T-helper 22 cell (primary cell): ENCODE measurements at regions not wholly inside any gene's neighbourhood (a gene's known extent, or its start where the extent isn't known, plus 50 kb on each side); places are given as distances from the start of the nearest gene placed in this dataset.
"Not testable (repeated sequence)": the region's sequence is repeated elsewhere in the genome, so short reads cannot be mapped to it uniquely, and the experiment has no call there.

ENCODE experiments used
- DNase-seq: peaks from one replicate; pipeline ENCODE4 v3.0.0-alpha.2; 2020; ENCODE audit warnings: low read depth

DNA sequence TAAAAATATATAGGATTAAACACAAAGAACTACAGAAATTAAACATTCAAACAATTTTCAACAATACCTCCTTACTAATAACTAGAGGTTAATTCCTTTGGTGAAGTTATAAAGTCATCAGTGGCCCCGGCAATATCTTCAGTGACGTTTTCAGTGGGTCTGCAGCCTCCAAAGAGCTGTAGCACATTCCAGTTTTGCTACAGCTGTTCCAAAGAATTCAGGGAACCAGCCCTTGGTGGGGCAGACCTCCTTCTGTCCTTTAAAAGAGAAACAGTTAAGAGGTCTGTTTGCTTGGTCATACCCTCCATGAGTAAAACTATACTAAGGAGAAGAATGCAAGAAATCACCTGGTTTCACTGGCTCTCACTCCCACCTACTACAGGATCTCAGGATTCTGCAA is 99.2 kb upstream of the ZDHHC17 start:
- no peak for DNase-seq

DNA sequence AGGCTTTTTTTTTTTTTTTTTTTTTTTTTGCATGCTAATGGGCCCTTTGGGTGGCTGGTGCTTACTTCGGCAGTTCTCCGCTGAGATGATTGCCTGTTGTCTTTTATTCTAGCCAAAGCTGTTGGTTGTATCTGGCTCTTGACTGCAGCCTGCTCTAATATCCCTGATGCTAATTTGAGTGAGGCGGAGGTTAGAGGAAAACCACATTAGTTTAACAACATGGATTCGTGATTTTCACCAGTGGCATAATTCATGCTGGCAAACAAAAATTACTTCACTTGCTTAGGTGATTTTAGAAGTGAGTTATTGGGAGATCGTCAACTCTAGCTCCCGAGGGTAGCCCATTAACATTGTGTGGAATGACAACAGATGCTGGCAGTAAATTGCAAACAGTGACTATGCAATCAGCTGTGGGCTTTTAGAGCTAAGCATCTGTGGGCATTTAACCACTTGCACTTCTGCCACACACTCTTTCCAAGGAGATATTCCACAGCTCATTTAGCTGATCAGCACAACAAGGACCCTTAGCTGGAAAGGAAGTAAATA is 97.6 kb upstream of the ZDHHC17 start:
- DNase-seq: no peak

DNA sequence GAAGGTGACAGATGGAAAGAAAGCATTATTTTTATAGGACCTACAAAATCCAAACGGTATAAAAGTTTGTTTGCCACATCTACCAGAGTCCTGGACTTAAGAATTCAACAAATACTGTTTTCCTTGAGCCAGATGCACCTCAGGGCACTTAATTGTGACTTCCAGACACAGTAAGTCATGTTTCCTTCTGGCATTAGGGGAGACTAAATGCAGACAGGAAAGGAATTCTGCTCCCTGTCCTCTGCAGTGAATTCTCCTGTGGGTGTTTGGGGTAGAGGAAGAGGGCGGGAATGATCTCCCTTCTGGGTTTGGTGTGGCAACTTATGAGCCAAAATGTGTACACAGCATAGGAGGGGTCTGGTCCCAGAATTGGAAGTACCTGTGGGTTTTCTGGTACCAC is 93.9 kb upstream of the ZDHHC17 start:
- no peak for DNase-seq

DNA sequence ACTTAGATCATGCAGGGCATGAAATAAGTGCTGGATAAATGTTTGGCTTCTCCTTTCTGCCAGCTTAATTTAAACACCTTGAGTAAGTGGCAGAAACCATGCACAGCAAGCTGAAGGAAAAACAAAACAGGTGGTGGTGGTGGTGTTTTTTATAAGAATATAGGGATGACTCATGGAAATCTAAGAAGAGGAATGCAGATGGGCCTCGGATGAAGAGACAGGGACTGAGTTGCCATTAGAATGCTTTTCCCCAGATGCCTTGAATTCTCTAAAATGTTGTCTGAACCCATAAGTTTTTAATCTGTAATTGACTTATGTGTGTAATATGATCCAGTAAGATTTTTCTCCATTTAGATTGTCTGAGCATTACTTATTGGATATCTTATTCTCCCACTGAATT is 93.1 kb upstream of the ZDHHC17 start:
- no peak for DNase-seq

DNA sequence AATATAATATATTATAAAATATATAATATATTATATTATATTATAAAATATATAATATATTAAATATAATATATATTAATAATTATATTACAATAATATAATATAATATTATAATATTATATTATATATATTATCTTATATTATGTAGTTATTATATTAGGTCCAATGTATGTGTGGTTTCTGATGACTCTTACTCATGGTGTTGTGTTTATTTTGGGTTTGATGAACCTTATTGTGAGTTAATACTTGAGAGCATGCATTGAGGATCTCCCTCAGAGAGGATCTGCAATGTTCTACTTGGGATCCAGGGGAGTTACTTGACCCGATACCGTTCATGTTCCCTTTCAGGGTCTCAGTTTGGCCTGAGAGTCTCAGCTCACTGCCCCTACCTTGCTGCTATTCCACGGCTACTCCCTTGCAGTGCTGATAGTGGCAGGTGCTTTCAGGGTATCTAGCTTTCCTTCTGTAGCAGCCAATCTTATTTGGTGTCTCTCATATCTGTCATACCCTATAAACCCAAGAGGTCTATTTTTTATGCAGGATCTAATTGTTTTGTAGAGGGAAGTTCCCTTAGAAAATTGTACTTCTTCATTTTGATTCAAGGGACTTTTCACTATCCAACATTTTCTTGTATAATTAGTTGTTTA is 89.1 kb upstream of the ZDHHC17 start:
- DNase-seq: no peak

DNA sequence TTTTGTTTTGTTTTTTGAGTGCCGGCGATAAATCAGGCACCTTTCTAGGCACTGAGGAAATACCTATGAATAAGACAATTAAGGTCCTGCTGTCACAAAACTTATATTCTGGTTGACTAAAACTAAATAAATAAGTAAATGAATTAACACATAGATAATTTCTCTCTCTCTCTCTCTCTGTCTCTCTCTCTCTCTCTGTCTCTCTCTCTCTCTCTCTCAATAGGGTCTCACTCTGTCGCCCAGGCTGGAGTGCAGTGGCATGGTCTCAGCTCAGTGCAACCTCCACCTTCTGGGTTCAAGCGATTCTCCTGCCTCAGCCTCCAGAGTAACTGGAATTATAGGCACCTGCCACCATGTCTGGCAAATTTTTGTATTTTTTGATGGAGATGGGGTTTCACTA is 87.7 kb upstream of the ZDHHC17 start:
- DNase-seq: not testable (repeated sequence)

DNA sequence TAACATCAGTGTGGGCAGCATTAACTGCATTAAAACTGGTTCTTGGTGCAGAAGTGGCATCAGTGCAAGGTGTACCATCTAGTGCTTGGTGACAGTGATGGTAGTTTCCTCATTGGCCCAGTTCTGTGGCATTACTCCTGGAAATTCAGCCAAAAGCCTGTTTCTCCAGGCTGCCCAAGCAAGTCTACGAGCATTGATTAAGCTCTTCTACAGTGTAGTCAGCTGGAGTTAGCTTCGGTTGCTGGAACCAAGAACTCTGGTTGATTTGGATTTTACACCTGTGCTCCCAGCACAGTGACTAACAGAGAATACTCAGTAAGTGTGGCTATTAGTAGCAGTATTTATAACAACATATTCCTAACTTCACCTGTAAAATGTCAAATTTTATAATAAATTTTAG is 84.9 kb upstream of the ZDHHC17 start:
- DNase-seq: no peak

DNA sequence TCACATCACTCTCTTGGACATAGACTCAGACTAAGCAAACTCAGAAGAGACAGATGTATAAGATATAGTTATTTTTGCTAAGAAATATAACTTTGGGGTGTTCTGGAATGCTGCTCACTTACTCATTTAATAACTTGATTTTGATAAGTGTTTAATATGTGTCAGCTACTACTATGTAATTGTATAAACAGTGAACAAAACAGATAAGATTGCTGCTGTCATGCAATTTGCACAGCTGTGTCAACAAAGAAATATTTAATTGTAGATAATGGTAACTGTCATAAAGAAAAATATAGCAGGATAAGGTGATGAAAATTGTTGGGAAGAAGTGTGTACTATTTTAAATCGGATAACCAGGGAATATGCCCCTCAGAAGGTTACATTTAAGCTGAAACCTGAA is 84.1 kb upstream of the ZDHHC17 start:
- no peak for DNase-seq

DNA sequence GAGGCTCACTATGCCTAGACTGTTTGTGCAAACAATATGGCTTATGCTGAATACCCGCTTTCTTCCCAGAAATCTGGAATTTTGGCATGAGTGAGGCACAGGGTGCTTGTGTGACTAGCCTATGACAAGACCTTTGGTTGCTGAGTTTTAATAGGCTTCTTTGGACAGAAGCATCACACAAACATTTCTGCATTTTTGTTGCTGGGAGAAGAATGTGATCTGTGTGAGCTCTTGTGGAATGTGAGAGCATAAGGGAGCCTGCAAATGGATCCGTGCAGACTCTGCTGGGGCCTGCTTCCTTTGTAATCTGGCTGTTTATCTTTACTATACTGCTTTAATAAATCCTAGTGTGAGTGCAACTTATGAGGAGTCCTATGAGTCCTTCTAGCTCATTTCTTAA is 83.0 kb upstream of the ZDHHC17 start:
- no peak for DNase-seq

DNA sequence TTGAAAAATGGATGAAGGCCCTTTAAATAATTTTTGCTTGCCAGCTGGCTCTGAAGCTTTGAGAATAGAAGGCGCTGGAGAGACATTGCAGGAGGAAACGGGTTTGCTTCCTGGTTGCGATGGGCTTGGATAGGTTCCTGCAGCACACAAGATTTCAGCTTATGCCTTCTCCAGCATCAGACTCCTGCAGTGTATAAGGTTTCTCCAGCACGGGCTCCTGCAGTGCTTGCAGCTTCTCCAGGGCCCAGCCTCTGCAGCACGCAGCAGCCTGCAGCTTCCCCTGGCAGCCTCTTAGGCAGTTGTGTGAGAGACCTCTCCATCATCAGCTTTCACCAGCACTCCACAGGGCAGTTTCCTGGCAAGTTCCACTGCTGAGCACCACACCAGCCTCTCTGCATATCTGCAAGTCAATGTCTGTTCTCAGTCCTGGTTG is 78.7 kb upstream of the ZDHHC17 start:
- DNase-seq: no peak

DNA sequence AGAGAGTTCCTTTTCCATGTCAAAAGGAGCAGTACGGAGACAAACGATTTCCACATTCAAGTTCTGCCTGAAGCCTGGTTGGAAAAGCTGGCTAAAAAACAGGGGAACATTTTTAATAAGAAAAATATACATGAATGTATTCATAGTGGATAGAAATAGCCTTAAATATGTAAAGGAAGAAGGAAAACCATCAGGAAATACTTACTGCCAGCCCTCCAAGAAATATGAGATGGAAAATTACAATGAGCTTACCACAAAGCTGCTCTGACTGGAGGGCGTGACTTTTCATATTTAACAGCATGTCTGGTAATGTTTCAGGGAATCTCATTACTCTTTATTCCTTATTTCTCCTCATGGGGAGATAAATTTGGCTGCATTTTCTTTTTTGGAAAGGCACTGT is 75.9 kb upstream of the ZDHHC17 start:
- DNase-seq: no peak

DNA sequence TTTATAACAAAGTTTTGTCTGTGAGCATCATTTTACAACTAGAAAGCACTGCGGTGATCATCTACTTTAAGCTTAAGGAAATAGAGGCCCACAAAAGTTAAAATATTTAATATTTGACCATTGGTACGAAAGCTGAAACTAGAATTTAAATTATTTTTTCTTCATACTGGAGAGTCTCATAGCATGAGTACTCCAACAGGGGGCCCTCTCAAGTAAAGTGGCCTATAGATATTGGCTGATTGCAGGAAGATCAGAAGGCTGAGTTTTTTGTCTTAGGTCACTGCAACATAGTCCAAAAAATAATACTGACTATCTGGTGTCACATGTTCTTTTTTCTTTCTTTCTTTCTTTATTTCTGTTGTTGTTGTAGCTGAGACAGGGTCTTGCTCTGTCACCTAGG is 75.3 kb upstream of the ZDHHC17 start:
- DNase-seq: no peak

DNA sequence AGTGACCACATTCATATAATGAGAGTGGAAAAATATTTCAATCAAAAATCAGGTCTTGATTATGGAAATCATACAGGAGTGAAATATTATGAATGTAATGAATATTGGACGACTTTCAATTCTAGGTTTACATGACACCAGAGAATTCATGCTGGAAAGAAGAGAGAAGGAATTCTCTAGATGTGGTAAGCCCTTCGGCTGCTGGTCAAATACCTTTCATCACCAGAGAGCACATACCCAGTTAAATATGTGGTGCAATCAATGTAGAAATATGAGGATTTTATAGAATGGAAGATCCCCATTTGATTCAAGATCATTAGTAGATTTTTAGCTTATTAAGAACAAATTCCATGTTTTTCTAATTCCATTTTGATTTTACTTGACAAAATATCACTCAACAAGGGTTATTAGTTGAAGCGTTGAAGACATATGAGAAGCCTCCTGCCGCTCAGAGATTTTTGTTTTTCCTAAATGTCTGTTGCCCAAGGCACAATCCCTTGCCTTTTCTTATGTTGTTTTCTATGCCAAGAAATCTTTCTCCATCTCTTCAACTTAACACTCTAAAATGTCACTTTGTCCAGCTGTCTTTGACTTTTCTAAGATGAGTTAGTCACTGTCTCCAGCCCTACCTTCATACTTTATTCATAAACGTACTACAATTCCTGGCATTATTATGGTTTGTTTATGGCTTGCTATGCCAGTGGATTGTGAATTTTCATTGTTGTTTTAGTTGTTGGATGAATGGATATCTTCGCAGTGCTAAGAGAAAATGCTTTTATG is 72.8 kb upstream of the ZDHHC17 start:
- DNase-seq: no peak

DNA sequence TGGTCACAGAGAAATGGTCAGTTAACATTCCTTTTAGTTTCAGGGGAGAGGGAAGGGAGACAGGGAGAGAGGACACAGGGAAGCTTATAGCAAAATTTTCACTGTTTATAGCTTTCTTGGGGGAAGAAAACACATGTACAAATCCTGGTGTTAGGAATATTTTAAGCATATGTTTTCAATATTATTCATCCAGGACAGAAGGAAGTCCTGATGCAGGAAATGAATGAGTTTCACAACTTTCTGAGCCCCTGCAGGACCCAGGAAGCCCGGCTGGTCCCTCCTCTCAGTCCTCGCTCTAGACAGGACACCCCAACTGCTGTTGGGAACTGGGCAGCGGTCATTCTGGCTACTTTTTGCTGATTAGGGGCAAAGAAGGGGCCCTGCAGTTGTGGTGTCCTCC is 71.1 kb upstream of the ZDHHC17 start:
- DNase-seq: no peak

DNA sequence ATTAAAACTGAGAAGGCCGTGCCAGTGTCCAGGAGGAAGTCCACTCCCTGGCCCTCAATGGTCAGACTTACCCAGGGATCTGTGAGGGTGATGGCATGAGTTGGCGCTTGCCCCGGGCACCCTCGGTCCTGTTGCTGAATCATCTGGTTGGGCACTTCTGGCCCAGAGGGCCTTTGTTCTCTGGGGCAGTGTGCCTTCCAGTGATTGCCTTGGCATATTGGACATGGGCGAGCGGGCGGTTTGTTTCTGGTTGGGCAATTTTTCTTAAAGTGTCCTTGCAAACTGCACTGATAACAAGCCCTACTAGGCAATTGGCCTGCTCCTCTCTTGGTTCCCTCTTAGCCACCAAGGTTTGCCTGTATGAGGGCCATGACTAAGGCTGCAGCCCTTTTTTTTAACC is 69.5 kb upstream of the ZDHHC17 start:
- no peak for DNase-seq

DNA sequence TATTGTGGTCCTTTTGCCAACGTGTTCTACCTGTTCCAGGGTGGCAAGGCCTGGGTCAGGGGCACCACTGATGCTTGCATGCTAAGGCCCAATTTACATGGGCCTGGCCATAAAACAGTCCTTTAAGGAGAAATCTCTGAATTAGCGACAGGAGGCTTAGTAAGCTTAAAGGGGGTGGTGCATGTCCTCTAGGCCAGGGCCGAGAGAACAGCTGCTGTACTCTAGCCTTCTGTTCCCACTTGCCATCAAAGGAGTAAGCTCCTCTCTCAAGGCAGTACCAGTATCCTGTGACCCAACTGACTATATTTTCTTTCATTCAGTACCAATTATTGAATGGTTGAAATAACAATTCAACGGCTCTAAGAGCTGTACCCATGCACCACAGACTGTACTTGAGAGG is 67.7 kb upstream of the ZDHHC17 start:
- DNase-seq: no peak

DNA sequence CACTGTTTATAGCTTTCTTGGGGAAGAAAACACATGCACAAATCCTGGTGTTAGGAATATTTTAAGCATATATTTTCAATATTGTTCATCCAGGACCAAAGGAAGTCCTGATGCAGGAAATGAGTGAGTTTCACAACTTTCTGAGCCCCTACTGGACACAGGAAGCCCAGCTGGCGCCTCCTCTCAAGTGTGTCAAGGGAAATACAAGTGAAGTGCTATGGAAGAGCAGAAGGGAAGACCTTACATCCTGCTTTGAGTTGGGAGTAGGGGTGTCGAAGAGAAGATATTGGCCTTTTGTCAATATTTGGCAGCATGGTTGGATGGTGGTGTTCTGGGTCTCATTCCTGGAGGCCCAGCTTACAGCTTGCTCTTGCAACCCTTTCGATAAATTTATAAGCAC is 66.1 kb upstream of the ZDHHC17 start:
- DNase-seq: no peak

DNA sequence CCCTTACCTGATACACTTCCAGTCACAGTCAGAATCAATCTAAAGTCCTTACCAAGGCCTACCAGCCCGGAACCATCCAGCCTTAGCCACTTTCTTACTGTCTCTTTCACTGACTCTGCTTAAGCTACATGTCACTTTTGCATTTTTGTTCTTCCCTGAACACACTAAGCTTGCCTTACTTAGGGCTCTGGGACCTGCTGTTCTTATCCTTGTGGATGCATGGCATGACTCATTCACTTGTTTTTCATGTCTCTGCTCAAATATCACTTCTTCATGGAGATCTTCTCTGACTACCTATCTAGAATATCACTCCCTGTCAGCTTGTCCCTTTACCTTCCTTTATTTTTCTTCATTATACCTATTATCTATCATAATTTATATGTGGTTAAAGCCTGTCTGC is 65.6 kb upstream of the ZDHHC17 start:
- no peak for DNase-seq

DNA sequence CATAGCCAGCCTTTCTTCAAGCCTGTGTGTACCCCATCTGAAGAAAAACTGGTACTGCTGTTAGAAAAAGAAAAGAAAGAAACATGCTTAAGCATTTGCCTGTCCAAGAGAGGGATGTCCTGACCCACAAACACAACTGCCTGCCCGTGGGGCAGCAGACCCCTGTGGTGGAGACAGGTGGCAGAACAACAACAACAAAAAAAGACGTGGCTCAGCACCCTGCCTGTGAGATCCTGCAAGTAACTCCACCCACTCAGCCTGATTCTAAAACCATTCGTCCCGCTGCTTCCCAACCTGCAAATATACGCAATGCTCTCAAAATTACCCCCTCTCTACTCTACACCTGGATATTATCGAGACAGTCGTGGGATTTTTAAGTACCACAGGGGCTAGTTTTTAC is 64.9 kb upstream of the ZDHHC17 start:
- no peak for DNase-seq

DNA sequence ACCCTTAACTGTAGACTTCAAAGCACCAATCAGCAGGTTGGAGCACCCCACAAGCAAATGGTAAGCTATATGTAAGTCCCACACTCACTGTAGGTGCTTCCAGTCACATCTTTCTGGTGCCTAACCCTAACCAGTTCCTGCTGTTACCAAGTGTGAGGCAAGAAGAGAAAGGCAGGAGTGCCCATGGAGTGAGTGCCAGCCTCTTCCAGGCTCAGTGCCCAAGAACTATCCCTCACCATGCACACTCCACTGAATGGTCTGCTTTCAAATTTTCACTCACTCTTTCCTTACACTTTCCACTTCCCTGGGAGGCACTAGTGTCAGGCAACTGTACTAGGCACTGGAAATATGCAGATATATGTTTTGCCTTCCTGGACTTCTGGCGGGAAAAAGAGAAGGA is 62.2 kb upstream of the ZDHHC17 start:
- no peak for DNase-seq

DNA sequence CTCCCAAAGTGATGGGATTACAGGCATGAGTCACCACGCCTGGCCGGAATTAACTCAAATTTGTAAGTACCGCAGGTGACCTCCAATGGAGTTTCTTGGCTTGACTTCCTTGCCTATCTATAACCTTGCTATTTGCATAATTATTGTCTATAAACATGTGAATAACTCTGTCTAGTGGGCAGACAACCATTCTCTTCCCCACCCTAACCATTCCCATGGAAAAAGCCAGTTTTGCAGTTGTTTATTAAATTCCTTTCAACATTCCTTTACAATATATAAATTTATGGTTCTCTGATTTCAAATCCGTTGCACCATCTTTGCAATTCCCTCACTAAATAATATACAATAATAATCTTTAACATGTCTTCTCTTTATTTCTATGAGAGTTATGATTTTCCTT is 61.0 kb upstream of the ZDHHC17 start:
- no peak for DNase-seq

DNA sequence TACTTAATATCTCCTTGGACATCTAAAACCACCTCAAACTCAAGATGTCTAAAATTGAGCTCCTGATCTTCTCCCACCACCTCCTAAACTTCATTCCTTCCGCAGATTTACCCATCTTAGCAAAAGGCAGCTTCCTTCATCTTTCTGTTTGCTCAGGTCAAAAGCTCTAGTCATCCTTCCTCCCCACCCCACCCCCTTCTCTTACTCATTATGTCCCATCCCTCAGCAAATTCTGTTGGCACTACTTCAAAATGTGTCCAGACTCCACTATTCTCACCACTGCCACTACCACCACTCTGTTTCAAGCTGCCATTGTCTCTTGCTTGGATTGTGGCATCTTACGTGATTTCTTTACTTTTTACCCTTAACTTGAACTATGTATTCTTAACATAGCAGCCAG is 59.2 kb upstream of the ZDHHC17 start:
- no peak for DNase-seq

DNA sequence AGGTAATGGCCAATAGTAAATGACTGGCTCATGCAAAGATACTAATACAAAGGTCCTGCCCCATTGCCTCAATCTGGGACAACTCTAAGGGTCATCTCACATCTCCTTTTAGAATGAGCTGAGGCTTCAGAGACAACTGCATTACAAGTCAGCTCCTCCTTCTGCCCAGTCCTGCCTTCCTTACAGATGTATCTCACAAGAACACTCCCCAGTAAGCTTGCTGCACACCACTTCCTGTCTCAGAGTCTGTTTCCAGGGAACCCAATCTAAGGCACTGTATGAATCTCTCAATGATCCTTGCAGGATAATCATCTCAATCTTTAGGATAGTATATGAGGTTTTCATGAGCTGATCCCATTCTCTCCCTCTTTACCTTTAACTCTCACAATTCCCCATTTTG is 57.8 kb upstream of the ZDHHC17 start:
- DNase-seq: no peak

DNA sequence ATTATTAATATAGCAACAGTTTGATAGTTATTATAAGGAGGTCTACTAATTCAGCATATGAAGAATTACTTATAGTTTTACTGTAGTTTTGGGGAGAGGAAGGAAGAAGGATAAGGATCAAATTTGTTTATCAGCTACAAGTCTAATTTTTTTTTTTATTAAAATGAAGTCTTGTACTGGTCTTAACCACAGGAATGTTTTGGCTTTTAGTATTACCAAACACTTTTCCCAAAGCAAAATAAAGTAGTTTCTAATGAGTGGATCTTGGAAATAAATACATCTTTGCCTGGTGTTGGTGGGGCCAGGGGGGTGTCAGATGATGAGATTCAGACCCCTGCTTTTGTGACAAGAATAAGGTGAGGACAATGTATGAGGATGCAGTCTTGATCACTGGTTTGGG is 57.2 kb upstream of the ZDHHC17 start:
- DNase-seq: no peak
